Activated T-cell treated with anti-CD3 and anti-CD28 coated beads for 48 hours (primary cell): ENCODE measurements at regions not wholly inside any gene's neighbourhood (a gene's known extent, or its start where the extent isn't known, plus 50 kb on each side); places are given as distances from the start of the nearest gene placed in this dataset.

Source experiments
- DNase-seq: peaks from one replicate; pipeline ENCODE4 v3.0.0-alpha.2; 2020; ENCODE audit warnings: low read depth

DNA sequence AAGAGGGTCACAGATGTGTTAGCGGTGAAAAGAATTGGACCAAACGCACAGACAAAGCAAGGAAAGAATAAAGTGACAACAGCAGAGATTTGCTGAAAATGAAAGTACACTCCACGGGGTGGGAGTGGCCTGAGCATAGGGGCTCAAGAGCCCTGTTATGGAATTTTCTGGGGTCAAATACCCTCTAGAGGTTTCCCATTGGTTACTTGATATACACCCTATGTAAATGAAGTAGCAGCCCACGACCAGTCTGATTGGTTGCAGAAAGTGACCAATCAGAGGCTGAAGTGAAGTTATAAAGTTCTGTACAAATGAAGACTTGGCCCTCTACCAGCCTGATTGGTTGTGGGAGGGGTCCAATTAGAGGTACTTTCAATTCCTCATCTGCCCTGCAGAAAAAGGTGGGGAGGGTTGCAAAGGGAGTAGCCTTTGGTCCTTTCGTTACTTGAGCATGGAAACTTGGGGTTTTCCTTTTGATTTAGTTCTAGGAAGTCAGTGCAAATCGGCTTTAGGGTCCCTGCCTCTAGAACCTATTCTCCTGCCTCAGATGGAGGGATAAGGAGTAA lies 125.6 kb upstream of the PRPS1L1 start:
- DNase-seq: no peak

DNA sequence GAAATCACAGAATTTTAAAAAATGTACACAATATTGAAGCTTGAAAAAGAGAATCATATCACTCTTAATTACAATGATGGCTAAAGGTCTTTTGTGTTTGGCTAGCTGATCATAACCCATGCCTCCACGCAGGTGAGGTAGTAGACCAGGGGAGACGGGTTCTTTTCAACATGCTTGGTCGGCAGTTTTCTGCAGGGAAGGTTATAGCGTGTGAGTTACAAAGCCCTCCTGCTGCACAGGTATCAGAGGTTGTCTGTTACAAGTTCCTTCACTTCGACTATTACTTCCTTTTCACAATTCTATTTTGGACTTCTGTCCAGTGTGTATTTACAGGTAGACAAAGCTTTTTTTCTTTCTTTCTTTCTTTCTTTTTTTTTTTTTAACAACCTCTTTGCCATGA lies 127.1 kb upstream of the PRPS1L1 start:
- DNase-seq: no peak

DNA sequence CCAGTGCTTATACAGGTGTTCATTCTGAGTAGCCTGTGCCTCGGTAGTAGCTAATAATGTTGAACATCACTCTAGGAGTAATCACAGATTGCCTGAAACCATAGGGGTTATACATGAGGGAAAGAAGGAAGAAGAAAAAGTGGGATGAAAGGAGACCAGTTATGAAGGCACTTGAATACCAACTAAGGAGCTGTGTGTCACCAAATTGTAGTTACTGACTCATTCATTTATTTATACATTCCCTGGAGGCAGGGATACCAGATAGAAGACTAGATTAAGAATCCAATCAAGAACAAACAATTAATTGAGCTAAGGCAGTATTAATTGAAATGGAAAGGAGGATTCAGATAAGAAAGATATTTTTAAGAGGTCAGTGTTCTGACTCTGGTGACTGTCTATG lies 129.6 kb upstream of the PRPS1L1 start:
- no peak for DNase-seq

DNA sequence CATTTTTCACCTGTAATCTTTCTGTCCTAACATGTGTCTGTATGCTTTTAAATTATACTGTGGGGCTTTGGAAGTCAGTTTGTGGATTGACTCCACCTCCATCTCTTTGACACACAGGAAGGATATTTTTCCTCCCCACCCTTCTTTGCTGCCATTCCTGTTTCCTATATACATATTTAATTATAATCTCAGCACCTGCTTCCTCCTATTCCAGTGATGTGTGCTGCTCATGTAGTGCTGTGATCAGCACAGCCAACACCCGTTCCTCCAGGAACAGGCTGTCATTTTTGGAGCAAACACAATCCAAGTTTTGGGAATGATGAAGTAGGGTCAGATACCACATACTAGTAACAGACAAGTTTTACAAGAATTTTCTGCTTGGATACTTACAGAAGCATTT lies 135.0 kb upstream of the PRPS1L1 start:
- DNase-seq: no peak

DNA sequence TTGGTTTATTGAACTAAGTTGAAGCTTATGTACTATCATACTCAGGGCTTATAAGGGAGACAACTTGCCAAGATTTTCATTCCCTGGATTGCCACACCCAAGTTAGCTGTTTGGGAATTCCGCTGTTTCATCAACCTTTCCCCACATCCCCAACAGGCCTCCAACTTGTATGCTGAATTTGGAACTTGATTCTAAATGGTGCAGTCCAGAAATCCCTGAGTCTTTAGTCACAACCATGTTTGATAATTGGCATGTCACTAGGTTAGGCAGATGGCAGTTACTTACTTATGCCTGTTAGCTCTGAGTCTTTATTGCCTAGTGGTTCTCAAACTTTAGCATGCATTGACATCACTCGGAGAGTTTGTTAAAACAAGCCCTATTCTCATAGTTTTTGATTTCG lies 135.4 kb upstream of the PRPS1L1 start:
- no peak for DNase-seq

DNA sequence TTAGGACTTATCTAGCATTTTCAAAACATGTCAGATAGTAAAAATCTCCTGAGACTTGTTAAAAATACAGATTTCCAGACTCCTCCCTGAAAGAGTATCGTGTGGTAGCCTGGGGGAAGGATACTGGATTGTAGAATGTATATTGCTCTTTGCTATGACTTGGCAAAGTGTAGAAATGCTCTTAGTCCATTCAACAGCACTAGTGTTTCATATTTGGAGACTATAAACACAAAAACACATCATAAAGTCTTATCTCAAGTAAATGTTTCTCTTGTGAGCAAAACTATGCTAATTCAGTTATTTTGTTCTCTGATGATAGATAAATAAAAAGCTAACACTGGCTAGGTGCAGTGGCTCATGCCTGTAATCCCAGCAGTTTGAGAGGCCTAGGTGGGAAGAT lies 137.5 kb upstream of the PRPS1L1 start:
- no peak for DNase-seq

DNA sequence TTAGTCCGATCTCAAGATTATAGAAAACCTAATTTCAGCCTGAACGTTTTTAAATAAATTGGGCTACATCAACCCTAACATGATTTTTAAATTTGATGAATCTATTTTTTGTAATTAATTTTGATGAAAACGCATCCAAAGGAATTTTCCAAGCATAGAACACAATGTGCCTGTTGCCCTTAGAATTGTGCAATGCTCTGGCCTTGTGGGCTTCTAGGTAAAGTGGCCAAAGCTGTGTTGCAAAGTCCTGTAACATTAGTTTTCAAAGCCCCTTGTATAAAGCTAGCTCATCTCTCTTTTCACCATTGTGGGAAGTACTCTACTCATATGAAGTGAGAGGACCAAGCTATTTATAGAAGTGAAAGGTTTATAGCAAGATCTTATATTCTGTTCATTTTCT lies 138.4 kb upstream of the PRPS1L1 start:
- DNase-seq: no peak

DNA sequence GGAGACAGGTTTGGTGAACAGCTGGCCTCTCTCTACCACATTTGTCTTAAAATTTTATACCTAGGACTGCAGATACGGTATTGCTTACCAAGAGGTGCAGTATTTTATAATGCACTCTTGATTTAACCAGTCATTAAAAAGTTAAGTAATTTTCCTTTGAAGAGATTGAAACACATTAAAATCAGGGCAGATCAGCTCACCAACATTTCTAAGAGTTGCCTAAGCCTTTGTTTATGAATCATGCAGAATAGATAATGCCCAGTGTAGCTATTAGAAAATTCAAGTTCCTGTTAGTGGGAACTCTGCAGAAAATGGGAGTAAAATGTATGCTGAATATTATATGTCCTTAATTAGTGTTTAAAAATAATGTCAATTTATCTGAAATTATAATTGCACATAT lies 140.2 kb upstream of the PRPS1L1 start:
- no peak for DNase-seq

DNA sequence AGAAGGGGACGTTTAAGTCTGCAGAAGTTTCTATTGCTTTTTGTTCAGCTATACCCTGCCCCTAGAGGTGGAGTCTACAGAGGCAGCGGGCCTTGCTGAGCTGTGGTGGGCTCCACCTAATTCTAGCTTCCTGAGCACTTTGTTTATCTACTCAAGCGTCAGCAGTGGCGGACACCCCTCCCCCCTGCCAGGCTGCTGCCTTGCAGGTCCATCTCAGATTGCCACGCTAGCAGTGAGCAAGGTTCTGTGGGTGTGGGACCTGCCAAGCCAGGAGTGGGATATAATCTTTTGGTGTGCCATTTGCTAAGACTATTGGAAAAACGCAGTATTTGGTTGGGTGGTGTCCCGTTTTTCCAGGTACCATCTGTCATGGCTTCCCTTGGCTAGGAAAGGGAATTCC lies 147.3 kb upstream of the PRPS1L1 start:
- no peak for DNase-seq

DNA sequence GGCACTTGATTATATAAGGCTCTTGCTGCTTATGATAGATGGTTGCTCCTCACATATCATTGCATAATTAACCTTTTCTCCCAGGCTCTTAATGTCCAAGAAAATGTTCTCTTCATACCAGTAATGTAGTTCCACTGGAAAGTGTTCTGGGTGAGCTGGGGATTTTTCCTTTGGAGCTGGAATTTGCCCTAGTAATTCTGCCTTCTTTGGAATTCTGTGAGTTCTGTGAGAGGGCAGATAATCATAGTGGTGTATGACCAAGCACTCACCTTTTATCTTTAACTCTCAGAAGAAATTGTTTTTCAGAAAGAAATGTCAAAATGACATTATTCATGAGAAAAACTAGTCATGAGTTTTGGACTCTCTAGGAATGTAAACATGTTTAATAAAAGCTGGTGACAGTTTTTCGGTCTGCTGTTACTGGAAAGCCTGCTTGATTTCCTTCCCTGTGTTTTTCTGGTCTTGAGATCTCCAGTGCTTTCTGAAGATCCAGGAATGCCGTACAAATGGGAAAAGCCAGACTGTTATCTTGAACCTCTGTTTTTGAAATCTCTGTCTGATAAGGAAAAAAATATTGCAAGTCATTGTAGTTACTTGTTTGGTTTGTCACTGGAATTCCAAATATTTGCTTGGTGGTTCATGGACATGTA lies 148.3 kb upstream of the PRPS1L1 start:
- DNase-seq: no peak

DNA sequence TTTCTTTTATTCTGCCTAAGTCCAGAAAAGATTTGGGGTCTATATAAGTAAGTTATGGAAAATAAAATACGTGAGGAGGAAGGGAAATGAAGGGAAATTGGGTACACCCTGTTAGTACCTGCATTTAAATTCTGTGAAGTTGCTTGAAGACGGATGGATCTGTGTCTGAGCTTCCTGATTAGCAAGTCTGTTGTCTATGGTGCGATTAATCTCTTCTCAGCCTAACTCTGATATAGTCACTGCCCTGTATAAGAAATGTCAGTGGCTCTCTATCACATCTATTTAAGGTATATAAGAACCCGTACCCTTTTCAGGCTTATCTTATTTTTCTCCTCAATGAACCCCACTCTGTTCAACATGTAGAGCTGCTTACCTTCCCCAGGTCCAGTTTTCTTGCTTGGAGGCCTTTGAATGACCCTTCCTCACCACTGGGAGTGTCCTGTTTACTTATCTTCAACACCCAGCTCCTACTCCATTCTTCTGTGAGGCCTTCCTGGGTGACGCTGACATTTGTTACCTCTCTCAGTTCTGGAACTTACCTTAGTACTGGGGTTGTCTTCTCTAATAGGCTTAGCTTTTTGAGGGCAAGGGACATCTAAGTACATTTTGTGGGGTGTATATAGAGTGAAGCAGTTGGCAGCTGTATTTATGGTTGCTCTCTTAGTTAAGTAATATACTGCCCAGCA lies 149.6 kb upstream of the PRPS1L1 start:
- no peak for DNase-seq

DNA sequence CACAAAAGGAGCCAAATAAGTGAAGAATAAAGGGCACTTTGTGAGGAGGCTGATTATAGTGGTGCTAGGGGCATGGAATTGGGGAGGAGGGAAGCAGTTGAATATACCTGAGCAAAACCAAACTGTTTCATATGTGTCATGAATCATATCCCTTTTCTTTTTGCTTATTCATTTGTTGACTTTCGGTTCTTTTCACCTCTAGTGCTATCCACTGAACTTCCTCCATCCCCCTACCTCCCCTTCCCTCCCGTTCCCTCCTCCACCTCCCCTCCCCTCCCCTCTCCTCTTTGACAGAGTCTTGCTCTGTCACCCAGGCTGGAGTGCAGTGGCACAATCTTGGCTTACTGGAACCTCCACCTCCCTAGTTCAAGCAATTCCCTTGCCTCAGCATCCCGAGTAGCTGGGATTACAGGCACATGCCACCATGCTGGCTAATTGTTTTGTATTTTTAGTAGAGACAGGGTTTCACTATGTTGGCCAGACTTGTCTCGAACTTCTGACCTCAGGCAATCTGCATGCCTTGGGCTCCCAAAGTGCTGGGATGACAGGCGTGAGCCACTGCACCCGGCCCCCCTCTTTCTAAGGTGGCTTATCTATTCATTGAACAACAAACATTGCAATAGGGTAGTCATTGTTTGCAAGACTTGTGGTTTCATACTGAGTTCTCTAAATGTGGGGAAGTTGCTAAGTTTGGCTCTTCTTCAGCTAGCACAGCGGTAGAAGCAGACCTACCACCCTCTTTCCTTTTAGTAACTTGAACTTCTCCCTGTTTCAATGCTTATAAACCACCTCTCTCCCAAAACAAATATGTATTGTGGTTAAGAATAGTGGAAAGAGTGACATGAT lies 150.4 kb upstream of the PRPS1L1 start:
- peak; percentile 3 for DNase-seq

DNA sequence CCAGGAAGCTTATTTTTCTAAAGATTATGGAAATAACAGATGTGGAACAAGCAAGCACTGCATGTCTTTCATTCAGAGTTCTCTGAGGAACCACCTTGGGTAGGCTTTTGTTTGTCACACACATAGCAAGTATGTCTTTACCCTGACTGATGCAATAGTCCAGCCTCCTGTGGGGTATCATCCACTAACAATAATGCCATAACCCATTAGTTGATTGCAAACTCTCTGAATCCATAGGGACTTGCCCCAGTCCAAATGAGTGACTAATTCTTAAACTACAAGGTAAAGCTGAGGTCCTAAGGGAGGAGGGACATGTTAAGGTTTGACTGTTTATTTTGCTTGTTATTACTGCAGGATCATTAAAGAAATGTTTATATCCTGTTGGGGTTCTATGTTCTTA lies 151.4 kb upstream of the PRPS1L1 start:
- no peak for DNase-seq

DNA sequence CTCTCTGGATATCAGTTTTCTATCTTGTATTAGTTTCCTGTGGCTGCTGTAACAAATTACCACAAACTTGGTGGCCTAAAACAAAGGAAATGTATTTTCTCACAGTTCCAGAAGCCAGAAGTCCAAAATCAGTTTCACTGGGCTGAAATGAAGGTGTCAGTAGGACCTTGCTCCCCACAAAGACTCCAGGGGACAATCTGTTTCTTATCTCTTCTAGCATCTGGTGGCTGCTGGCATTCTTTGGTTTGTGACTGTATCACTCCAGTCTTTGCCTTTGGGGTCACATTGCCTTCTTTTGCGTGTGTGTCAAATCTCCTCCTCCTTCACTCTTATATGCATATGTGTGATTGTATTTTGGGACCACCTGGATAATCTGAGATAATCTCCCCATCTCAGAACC lies 153.0 kb upstream of the PRPS1L1 start:
- no peak for DNase-seq

DNA sequence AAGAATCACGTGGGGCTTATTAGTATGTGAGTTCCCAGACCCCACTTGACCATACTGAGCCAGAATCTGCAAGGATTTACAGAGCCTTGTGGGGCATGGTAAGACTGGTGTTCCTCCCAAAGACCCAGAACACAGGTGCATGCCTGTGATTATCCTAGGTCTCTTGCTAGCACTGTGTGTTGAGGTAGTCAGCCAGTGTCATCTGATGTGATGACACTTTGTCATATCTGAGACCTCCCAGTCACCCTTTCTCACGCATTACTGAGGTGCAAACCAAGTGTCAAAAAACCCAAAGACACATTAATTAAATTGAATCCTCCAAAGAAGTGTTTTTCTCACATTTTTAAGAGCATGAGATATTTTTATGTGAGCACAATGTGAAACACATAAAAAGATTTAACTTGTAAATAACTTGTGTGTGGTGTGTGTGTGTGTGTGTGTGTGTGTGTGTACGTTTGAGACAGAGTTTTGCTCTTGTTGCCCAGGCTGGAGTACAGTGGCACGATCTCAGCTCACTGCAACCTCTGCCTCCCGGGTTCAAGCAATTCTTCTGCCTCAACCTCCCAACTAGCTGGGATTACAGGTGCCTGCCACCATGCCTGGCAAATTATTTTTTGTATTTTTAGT lies 162.0 kb upstream of the PRPS1L1 start:
- no peak for DNase-seq

DNA sequence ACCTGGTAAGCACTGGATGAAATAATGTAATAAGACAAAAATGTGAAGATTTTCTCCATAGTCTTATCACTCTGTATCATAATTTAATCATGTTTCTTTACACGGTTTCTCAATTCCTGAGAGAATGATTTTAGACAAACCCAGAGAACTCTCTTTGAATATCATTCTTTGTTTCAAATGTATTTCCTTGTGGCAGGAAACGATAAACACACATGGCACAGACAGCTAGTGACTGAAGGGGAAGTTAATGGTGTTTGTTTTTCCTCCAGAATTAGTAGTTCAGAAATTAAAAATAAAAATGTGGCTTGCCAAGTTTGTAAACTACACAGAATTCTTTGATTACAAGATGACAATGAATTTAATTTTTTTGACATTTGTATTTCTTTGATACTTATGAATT lies 163.7 kb upstream of the PRPS1L1 start:
- DNase-seq: no peak

DNA sequence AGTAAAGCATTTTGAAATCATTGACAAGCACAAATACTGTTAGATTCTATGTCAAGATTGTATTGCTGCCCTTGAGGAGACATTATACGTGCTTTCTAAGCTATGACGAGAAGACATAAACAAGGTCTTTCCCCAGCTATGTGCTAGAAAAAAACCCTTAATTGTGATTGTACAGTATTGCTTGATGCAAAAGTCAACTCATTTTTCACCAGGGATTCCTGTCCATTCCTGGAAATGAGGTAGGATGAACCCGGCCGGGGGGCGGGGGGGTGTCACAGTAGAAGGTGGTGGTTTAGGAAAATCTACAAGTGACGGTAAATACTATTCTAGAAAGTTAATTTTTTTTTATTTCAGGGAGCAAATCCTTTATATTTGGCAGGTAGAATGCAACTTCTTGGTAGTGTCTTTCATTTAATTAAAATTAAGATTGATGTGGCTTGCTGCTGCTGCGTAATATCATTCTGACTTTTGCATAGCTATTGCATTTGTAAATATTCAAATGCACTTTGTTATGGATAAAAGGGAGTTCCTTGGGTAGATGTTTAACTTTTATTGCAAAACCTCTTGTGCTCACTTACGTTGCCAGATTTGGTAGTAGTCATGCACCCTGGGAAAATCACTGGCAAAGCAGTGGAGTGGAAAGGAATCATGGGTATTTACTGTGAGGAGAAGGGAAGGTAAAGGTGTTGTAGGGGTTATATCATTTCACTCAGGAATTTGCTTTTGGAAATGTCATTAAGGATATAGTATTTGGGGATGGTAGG lies 164.4 kb upstream of the PRPS1L1 start:
- no peak for DNase-seq

DNA sequence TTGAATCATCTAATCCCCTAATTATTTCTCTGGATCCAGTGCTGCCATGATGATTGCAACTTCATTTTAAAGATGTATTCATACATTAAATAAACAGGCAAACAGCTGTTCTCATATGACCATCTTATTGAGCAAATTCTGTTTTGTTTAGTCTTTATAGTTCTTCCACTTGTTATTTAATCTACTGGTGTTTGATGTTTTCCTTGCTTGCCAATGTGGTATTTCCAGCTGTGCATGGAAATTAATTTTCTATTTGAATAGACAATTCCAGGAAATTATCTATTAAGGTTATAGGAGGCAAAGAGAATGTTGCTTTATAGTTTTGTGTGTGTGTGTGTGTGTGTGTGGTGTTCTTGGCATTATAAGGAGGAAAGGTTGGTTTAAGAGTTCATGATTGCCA lies 167.0 kb upstream of the PRPS1L1 start:
- DNase-seq: no peak

DNA sequence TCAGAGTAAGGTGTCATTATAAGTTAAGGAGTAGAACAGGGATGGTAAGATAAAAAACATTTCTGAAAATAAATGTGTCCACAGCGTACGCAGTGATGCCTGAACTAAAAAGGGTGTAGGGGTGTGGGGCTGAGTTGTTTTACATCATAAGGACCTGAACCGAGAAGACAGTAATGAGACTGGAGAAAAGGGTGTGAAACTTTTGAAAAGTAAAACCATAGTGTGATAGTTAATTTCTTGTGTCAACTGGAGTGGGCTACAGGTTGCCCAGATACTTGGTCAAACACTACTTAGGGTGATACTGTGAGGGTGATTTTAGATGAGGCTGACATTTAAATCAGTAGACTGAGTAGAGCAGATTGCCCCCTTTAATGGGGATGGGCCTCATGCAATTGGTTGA lies 169.0 kb upstream of the PRPS1L1 start:
- no peak for DNase-seq

DNA sequence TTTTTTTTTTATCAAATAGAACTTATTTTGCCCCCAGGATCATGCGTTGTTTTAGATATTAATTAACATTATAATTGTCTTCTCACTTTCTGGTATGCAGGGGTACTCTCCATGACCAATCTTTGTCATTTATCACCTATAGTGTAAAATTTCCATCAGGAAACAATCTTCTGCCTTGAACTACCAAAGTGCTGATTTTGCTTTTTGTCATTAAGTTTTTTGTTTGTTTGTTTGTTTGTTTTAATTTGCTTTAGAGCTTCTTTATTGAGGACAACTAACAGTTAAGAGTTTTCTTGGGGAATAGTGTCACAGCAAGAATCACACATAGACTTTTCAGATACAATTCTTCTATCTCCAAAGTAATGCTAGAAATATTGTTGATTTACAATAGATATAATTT lies 171.2 kb upstream of the PRPS1L1 start:
- no peak for DNase-seq

DNA sequence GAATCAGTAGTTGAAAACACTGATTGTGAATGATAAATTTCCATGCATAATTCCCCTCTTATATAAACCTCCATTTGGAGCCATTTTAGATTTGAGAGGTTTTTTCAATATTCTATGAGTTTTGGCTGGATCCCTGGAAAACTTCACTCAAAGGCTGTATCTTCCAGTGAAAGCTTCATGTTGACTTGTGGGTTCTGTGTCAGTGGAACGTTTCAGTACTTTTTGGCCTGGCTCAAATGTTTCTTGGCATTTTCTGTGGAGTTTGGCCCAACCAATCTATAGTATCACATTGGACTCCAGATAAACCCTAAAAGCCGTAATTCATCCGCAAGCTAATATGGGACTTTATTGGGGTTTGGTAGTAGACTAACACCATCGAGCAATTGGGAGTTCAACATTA lies 172.6 kb upstream of the PRPS1L1 start:
- DNase-seq: no peak

DNA sequence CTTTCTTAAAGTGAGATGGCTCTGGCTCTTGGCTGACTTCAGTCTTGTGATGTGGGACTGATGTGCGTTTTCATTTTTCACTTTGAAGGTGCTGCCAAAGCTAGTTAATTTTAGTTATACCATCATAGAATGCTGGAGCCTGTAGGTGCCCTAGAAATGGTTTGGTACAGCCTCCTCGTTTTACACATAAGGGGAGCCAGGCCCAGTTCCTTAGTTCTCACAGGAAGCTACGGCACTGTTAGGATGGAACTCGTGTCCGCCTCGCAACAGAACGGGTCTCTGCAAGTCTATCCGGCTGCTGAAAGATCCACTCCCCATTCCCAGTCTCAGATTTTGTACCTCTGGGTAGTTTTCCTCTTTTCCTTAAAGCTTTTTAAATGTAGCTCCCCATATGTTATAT lies 173.2 kb upstream of the PRPS1L1 start:
- no peak for DNase-seq
